DMS153 treated with DMSO at 0.1 percent for 48 hours (cell line): ENCODE measurements at regions not wholly inside any gene's neighbourhood (a gene's known extent, or its start where the extent isn't known, plus 50 kb on each side); places are given as distances from the start of the nearest gene placed in this dataset.
"Not testable (repeated sequence)": the region's sequence is repeated elsewhere in the genome, so short reads cannot be mapped to it uniquely, and the experiment has no call there.

Experiments used
- DNase-seq: peaks from one replicate; lab custom pipeline; 2025; ENCODE audit not compliant: unreplicated experiment; lab: John Stamatoyannopoulos, UW

- no peak for DNase-seq
Measured at GRCh38 chr21:28151758-28152157, 840.9 kb downstream of the LTN1 start.

- no peak for DNase-seq
Measured at GRCh38 chr21:28150778-28151177, 841.9 kb downstream of the LTN1 start.

GRCh38 chr21:28148400-28149064 is 844.1 kb downstream of the LTN1 start:
- DNase-seq, result no peak

GRCh38 chr21:28144653-28145052 is 848.0 kb downstream of the LTN1 start:
- no peak for DNase-seq

- no peak for DNase-seq
Measured at GRCh38 chr21:28144089-28144488, 848.6 kb downstream of the LTN1 start.

- DNase-seq, result no peak
Measured at GRCh38 chr21:28142697-28143096, 850.0 kb downstream of the LTN1 start.

GRCh38 chr21:28138272-28138671 is 854.4 kb downstream of the LTN1 start:
- DNase-seq, result no peak

- no peak for DNase-seq
Measured at GRCh38 chr21:28136656-28137255, 855.9 kb downstream of the LTN1 start.

- no peak for DNase-seq
Measured at GRCh38 chr21:28135646-28136045, 857.0 kb downstream of the LTN1 start.

GRCh38 chr21:28133116-28133515 is 859.6 kb downstream of the LTN1 start:
- no peak for DNase-seq

- DNase-seq, result no peak
Measured at GRCh38 chr21:28132713-28133112, 860.0 kb downstream of the LTN1 start.

- no peak for DNase-seq
Measured at GRCh38 chr21:28127175-28127785, 865.4 kb downstream of the LTN1 start.

- no peak for DNase-seq
Measured at GRCh38 chr21:28126521-28127174, 866.0 kb downstream of the LTN1 start.

- no peak for DNase-seq
Measured at GRCh38 chr21:28124541-28124940, 868.1 kb downstream of the LTN1 start.

- DNase-seq, result no peak
Measured at GRCh38 chr21:28118570-28118969, 874.1 kb downstream of the LTN1 start.

- not testable (repeated sequence) for DNase-seq
Measured at GRCh38 chr21:28114986-28115385, 877.7 kb downstream of the LTN1 start.

- DNase-seq, result no peak
Measured at GRCh38 chr21:28113718-28114117, 879.0 kb downstream of the LTN1 start.

GRCh38 chr21:28112511-28112910 is 880.2 kb downstream of the LTN1 start:
- no peak for DNase-seq

- no peak for DNase-seq
Measured at GRCh38 chr21:28111151-28111619, 881.5 kb downstream of the LTN1 start.

- no peak for DNase-seq
Measured at GRCh38 chr21:28110716-28111115, 882.0 kb downstream of the LTN1 start.

GRCh38 chr21:28110074-28110473 is 882.6 kb downstream of the LTN1 start:
- no peak for DNase-seq

- DNase-seq, result no peak
Measured at GRCh38 chr21:28106370-28106890, 886.2 kb downstream of the LTN1 start.
